ENCODE measurements at regions not wholly inside any gene's neighbourhood (a gene's known extent, or its start where the extent isn't known, plus 50 kb on each side); places are given as distances from the start of the nearest gene placed in this dataset.

DNA sequence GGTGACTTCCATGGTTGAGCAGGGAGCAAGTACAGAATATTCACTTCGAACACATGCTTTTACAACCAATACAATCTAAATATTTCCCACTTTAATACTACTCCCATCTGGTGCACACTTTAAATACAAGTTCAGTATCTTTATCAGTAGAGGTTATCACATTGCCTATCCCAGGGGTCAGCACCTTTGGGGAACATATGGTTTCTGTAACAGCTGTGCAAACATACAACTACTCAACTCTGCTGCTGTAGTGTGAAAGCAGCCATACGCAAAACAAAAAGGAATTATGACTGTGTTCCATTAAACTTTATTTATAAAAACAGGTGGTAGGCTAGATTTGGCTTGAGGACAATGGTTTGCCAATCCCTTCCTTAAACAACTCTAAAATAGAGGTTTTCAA is 157.5 kb downstream of the XPNPEP1 start (continued):
- TF ChIP-seq, protein P1, sequence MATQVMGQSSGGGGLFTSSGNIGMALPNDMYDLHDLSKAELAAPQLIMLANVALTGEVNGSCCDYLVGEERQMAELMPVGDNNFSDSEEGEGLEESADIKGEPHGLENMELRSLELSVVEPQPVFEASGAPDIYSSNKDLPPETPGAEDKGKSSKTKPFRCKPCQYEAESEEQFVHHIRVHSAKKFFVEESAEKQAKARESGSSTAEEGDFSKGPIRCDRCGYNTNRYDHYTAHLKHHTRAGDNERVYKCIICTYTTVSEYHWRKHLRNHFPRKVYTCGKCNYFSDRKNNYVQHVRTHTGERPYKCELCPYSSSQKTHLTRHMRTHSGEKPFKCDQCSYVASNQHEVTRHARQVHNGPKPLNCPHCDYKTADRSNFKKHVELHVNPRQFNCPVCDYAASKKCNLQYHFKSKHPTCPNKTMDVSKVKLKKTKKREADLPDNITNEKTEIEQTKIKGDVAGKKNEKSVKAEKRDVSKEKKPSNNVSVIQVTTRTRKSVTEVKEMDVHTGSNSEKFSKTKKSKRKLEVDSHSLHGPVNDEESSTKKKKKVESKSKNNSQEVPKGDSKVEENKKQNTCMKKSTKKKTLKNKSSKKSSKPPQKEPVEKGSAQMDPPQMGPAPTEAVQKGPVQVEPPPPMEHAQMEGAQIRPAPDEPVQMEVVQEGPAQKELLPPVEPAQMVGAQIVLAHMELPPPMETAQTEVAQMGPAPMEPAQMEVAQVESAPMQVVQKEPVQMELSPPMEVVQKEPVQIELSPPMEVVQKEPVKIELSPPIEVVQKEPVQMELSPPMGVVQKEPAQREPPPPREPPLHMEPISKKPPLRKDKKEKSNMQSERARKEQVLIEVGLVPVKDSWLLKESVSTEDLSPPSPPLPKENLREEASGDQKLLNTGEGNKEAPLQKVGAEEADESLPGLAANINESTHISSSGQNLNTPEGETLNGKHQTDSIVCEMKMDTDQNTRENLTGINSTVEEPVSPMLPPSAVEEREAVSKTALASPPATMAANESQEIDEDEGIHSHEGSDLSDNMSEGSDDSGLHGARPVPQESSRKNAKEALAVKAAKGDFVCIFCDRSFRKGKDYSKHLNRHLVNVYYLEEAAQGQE (IDR thresholded peaks at IDR 0.05), result no peak
- no peak for TF ChIP-seq HNF4A (conservative IDR thresholded peaks at IDR 0.05)
- TF ChIP-seq YY1 (IDR thresholded peaks at IDR 0.05), result no peak

DNA sequence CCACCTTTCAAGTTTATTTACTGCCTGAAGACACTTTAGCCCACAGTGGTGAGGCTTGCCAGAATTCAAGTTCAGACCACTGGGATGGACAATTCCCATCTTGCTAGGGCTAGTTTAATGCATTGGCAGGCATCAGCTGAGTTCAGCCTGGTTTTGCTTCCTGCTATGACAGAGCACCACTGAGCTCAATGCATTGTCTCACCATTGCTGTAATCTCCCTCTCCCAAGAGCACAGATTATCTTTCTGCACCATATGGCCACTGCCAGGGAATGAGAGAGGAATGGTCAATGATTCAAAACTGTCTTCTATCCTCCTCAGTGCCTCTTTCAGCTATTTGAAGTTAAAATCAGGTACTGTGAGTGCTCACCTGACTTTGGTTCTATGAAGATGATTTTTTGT is 160.8 kb downstream of the XPNPEP1 start:
- TF ChIP-seq SP1 (IDR thresholded peaks at IDR 0.05), result no peak
- TF ChIP-seq, protein P2, sequence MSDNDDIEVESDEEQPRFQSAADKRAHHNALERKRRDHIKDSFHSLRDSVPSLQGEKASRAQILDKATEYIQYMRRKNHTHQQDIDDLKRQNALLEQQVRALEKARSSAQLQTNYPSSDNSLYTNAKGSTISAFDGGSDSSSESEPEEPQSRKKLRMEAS (IDR thresholded peaks at IDR 0.05), result no peak
- TF ChIP-seq JUND (IDR thresholded peaks at IDR 0.05), result no peak
- no peak for TF ChIP-seq TAF1 (conservative IDR thresholded peaks at IDR 0.05)
- no peak for TF ChIP-seq YY1 (IDR thresholded peaks at IDR 0.05)
- TF ChIP-seq RXRA (IDR thresholded peaks at IDR 0.05), result no peak
- no peak for TF ChIP-seq FOXA2 (IDR thresholded peaks at IDR 0.05)
- TF ChIP-seq, protein P3, sequence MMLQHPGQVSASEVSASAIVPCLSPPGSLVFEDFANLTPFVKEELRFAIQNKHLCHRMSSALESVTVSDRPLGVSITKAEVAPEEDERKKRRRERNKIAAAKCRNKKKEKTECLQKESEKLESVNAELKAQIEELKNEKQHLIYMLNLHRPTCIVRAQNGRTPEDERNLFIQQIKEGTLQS (IDR thresholded peaks at IDR 0.05), result no peak
- no peak for TF ChIP-seq FOXA1 (IDR thresholded peaks at IDR 0.05)
- TF ChIP-seq RAD21 (IDR thresholded peaks at IDR 0.05), result no peak
- TF ChIP-seq, protein P4, sequence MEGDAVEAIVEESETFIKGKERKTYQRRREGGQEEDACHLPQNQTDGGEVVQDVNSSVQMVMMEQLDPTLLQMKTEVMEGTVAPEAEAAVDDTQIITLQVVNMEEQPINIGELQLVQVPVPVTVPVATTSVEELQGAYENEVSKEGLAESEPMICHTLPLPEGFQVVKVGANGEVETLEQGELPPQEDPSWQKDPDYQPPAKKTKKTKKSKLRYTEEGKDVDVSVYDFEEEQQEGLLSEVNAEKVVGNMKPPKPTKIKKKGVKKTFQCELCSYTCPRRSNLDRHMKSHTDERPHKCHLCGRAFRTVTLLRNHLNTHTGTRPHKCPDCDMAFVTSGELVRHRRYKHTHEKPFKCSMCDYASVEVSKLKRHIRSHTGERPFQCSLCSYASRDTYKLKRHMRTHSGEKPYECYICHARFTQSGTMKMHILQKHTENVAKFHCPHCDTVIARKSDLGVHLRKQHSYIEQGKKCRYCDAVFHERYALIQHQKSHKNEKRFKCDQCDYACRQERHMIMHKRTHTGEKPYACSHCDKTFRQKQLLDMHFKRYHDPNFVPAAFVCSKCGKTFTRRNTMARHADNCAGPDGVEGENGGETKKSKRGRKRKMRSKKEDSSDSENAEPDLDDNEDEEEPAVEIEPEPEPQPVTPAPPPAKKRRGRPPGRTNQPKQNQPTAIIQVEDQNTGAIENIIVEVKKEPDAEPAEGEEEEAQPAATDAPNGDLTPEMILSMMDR (IDR thresholded peaks at IDR 0.05; ENCODE audit: low read depth, low read length, missing input control), result no peak
- no peak for TF ChIP-seq EGR1 (IDR thresholded peaks at IDR 0.05; ENCODE audit: low read depth in 2 of 2)
- TF ChIP-seq, protein P5, sequence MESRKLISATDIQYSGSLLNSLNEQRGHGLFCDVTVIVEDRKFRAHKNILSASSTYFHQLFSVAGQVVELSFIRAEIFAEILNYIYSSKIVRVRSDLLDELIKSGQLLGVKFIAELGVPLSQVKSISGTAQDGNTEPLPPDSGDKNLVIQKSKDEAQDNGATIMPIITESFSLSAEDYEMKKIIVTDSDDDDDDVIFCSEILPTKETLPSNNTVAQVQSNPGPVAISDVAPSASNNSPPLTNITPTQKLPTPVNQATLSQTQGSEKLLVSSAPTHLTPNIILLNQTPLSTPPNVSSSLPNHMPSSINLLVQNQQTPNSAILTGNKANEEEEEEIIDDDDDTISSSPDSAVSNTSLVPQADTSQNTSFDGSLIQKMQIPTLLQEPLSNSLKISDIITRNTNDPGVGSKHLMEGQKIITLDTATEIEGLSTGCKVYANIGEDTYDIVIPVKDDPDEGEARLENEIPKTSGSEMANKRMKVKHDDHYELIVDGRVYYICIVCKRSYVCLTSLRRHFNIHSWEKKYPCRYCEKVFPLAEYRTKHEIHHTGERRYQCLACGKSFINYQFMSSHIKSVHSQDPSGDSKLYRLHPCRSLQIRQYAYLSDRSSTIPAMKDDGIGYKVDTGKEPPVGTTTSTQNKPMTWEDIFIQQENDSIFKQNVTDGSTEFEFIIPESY (IDR thresholded peaks at IDR 0.05), result no peak
- no peak for TF ChIP-seq NR2F2 (IDR thresholded peaks at IDR 0.05)
- TF ChIP-seq, protein P1 (IDR thresholded peaks at IDR 0.05), result no peak
- no peak for TF ChIP-seq HNF4G (IDR thresholded peaks at IDR 0.05)
- TF ChIP-seq GABPA (IDR thresholded peaks at IDR 0.05 in 1 of 2, conservative IDR thresholded peaks at IDR 0.05 in 1 of 2), result no peak
- TF ChIP-seq HNF4A (conservative IDR thresholded peaks at IDR 0.05), result no peak
- Histone ChIP-seq H3K36me3 (ENCODE audit: control insufficient read depth in 4 of 4, insufficient read depth in 3 of 4, low read depth in 1 of 4, low read length in 3 of 4) (no peaks in the 10 kb centered on the region), H3K4me1 (ENCODE audit: control insufficient read depth in 4 of 4, insufficient read depth in 4 of 4, low read length in 3 of 4) (no peaks in the 10 kb centered on the region), H3K4me3 (ENCODE audit: low read depth in 1 of 3, low read length in 3 of 3) (no peak overlapping the region), H3K27ac (ENCODE audit: low read depth in 1 of 2, low read length in 2 of 2) (no peak overlapping the region), H3K27me3 (ENCODE audit: control insufficient read depth in 4 of 4, insufficient read depth in 4 of 4, low read length in 3 of 4) (peaks cover 0 to 2% (median 0%) of the 10 kb centered on the region in 4 donors), H3K9ac (ENCODE audit: low read depth in 1 of 2, low read length in 2 of 2) (no peak overlapping the region), H3K9me3 (ENCODE audit: control insufficient read depth in 4 of 4, low read length in 3 of 4) (no peaks in the 10 kb centered on the region)
- DNase-seq (ENCODE audit: low spot score), result no peak

All from liver (tissue), 7 donors.